ACC112 (cell line): ENCODE measurements at regions not wholly inside any gene's neighbourhood (a gene's known extent, or its start where the extent isn't known, plus 50 kb on each side); places are given as distances from the start of the nearest gene placed in this dataset.

Experiments used
- H2AFZ ChIP-seq: fragments of 200-600 bp; sonication (generic); one replicate; pipeline ENCODE4 v1.6.0; 2017; ENCODE audit warnings: antibody characterized with exemption, low read length; ENCODE audit not compliant: unreplicated experiment
- H3K27ac ChIP-seq: fragments of 200-600 bp; sonication (generic); 2 replicates; pipeline ENCODE4 v1.5.1; 2014; ENCODE audit warnings: low read depth, mild to moderate bottlenecking, antibody characterized with exemption, low read length, moderate library complexity
- H3K27me3 ChIP-seq: fragments of 200-600 bp; sonication (generic); 2 replicates; pipeline ENCODE4 v1.6.1; 2014; ENCODE audit warnings: mild to moderate bottlenecking, antibody characterized with exemption, low read length, moderate library complexity, mixed read lengths; ENCODE audit not compliant: insufficient read depth
- H3K36me3 ChIP-seq: fragments of 200-600 bp; sonication (generic); 2 replicates; pipeline ENCODE4 v1.6.1; 2016; ENCODE audit warnings: mild to moderate bottlenecking, antibody characterized with exemption, low read length, moderate library complexity, mixed read lengths; ENCODE audit not compliant: insufficient read depth
- H3K4me1 ChIP-seq: fragments of 200-600 bp; sonication (generic); one replicate; pipeline ENCODE4 v1.6.1; 2016; ENCODE audit warnings: low read length, mixed read lengths; ENCODE audit not compliant: insufficient read depth, unreplicated experiment, control insufficient read depth
- H3K4me3 ChIP-seq: fragments of 200-600 bp; sonication (generic); 2 replicates; pipeline ENCODE4 v1.5.1; 2014; ENCODE audit warnings: mild to moderate bottlenecking, low read depth, low read length
- H3K79me2 ChIP-seq: fragments of 200-600 bp; sonication (generic); one replicate; pipeline ENCODE4 v1.6.0; 2016; ENCODE audit warnings: low read length; ENCODE audit not compliant: control insufficient read depth, unreplicated experiment, insufficient read depth

- Histone ChIP-seq H2AFZ (no peak overlapping the region), H3K4me3 (no peak overlapping the region), H3K79me2 (no peaks in the 10 kb centered on the region), H3K27ac (no peak overlapping the region), H3K4me1 (no peaks in the 10 kb centered on the region), H3K36me3 (no peaks in the 10 kb centered on the region), H3K27me3 (no peaks in the 10 kb centered on the region)
Observed at GRCh38 chr13:70338609-70339008, 230.4 kb upstream of the KLHL1 start.

GRCh38 chr13:70336866-70337265 is 228.6 kb upstream of the KLHL1 start:
- Histone ChIP-seq H3K4me1 (no peaks in the 10 kb centered on the region), H2AFZ (no peak overlapping the region), H3K27ac (no peak overlapping the region), H3K36me3 (no peaks in the 10 kb centered on the region), H3K27me3 (no peaks in the 10 kb centered on the region), H3K79me2 (no peaks in the 10 kb centered on the region), H3K4me3 (no peak overlapping the region)

- H3K4me1 ChIP-seq = no peaks in the 10 kb centered on the region
- no peak overlapping the region for H3K4me3 ChIP-seq
- no peak overlapping the region for H2AFZ ChIP-seq
- no peaks in the 10 kb centered on the region for H3K36me3 ChIP-seq
- no peaks in the 10 kb centered on the region for H3K79me2 ChIP-seq
- no peak overlapping the region for H3K27ac ChIP-seq
- H3K27me3 ChIP-seq = no peaks in the 10 kb centered on the region
Observed at GRCh38 chr13:70333752-70334151, 225.5 kb upstream of the KLHL1 start.

GRCh38 chr13:70330697-70331361 is 222.6 kb upstream of the KLHL1 start:
- Histone ChIP-seq H3K27me3 (no peaks in the 10 kb centered on the region), H3K36me3 (no peaks in the 10 kb centered on the region), H3K4me1 (no peaks in the 10 kb centered on the region), H2AFZ (no peak overlapping the region), H3K79me2 (no peaks in the 10 kb centered on the region), H3K4me3 (no peak overlapping the region), H3K27ac (no peak overlapping the region)

- H2AFZ ChIP-seq = no peak overlapping the region
- no peaks in the 10 kb centered on the region for H3K36me3 ChIP-seq
- H3K4me3 ChIP-seq = no peak overlapping the region
- no peaks in the 10 kb centered on the region for H3K79me2 ChIP-seq
- H3K27ac ChIP-seq = no peak overlapping the region
- no peaks in the 10 kb centered on the region for H3K27me3 ChIP-seq
- H3K4me1 ChIP-seq = no peaks in the 10 kb centered on the region
Observed at GRCh38 chr13:70324519-70324918, 216.3 kb upstream of the KLHL1 start.

GRCh38 chr13:70311191-70311590 is 202.9 kb upstream of the KLHL1 start:
- Histone ChIP-seq H3K79me2 (no peaks in the 10 kb centered on the region), H3K27me3 (no peaks in the 10 kb centered on the region), H3K27ac (no peak overlapping the region), H3K4me1 (no peaks in the 10 kb centered on the region), H3K36me3 (no peaks in the 10 kb centered on the region), H2AFZ (no peak overlapping the region), H3K4me3 (no peak overlapping the region)

- H3K36me3 ChIP-seq = no peaks in the 10 kb centered on the region
- no peaks in the 10 kb centered on the region for H3K4me1 ChIP-seq
- no peak overlapping the region for H2AFZ ChIP-seq
- no peaks in the 10 kb centered on the region for H3K27me3 ChIP-seq
- no peak overlapping the region for H3K4me3 ChIP-seq
- H3K79me2 ChIP-seq = no peaks in the 10 kb centered on the region
- H3K27ac ChIP-seq = no peak overlapping the region
Observed at GRCh38 chr13:70310396-70311119, 202.3 kb upstream of the KLHL1 start.

GRCh38 chr13:70297189-70297616 is 189.0 kb upstream of the KLHL1 start:
- Histone ChIP-seq H3K27me3 (no peaks in the 10 kb centered on the region), H3K4me1 (no peaks in the 10 kb centered on the region), H3K27ac (no peak overlapping the region), H3K4me3 (no peak overlapping the region), H3K36me3 (no peaks in the 10 kb centered on the region), H2AFZ (no peak overlapping the region), H3K79me2 (no peaks in the 10 kb centered on the region)

- Histone ChIP-seq H3K27ac (no peak overlapping the region), H3K79me2 (no peaks in the 10 kb centered on the region), H2AFZ (no peak overlapping the region), H3K27me3 (no peaks in the 10 kb centered on the region), H3K4me1 (no peaks in the 10 kb centered on the region), H3K4me3 (no peak overlapping the region), H3K36me3 (no peaks in the 10 kb centered on the region)
Observed at GRCh38 chr13:70284371-70284770, 176.1 kb upstream of the KLHL1 start.

- no peaks in the 10 kb centered on the region for H3K4me1 ChIP-seq
- no peaks in the 10 kb centered on the region for H3K27me3 ChIP-seq
Observed at GRCh38 chr13:70275841-70276240, 167.6 kb upstream of the KLHL1 start.

GRCh38 chr13:70255406-70255991 is 147.2 kb upstream of the KLHL1 start:
- H3K4me3 ChIP-seq = no peak overlapping the region
- H3K36me3 ChIP-seq = no peaks in the 10 kb centered on the region
- no peak overlapping the region for H2AFZ ChIP-seq
- no peaks in the 10 kb centered on the region for H3K79me2 ChIP-seq
- no peaks in the 10 kb centered on the region for H3K4me1 ChIP-seq
- H3K27ac ChIP-seq = no peak overlapping the region
- H3K27me3 ChIP-seq = no peaks in the 10 kb centered on the region

More at GRCh38 chr13:70275841-70276240, 167.6 kb upstream of the KLHL1 start:
- Histone ChIP-seq H3K79me2 (no peaks in the 10 kb centered on the region), H3K27ac (no peak overlapping the region), H2AFZ (no peak overlapping the region), H3K36me3 (no peaks in the 10 kb centered on the region), H3K4me3 (no peak overlapping the region)
